ENCODE measurements at regions not wholly inside any gene's neighbourhood (a gene's known extent, or its start where the extent isn't known, plus 50 kb on each side); places are given as distances from the start of the nearest gene placed in this dataset.

DNA sequence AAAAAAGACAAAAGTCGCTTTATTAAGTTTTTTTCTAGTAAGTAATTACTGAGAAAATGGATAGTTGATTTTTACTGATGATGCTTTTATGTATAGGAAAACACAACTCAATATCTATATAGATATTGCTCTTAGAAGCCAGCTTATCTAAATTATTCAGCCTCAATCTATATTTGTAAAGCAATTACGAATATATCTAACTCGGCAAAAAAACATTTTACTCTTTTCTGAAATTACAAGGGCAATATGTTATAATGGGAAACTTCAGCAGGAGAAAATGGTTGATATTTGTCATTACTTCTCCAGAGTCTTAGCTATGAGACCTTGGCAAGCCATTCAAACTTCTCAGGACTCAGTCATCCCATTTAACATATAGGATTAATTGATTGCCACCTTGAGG is 228.5 kb downstream of the SLC7A11 start:
- no peak for TF ChIP-seq CTCF (IDR thresholded peaks at IDR 0.05; ENCODE audit: control insufficient read depth, extremely low read depth, insufficient read depth)
- no peak for DNase-seq (ENCODE audit: low read depth)
- no peak overlapping the region for H3K4me3 ChIP-seq (ENCODE audit: low read depth, low read length)

GRCh38 chr4:138010639-138011038 is 231.5 kb downstream of the SLC7A11 start:
- TF ChIP-seq CTCF (IDR thresholded peaks at IDR 0.05; ENCODE audit: control insufficient read depth, extremely low read depth, insufficient read depth): no peak
- no peak overlapping the region for H3K4me3 ChIP-seq (ENCODE audit: low read depth, low read length)
- DNase-seq (ENCODE audit: low read depth): no peak

DNA sequence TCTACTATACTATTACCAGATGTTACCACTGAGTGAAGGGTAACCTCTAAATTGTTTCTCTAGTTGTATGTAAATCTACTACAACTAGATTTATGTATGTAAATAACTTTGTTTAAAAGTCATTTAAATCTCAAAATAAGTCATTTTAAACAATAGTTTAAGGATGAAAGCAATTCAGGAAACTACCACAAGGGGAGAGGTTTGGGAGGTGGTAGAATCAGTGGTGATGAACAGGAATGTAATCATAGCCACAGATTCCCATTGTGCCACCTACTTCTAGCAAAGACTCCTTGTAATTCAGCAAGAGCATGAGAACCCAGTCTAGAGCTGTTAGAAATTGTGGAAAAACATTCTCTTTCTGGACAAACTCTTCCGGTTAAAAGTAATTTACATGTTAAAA is 234.6 kb downstream of the SLC7A11 start:
- no peak for DNase-seq (ENCODE audit: low read depth)
- no peak overlapping the region for H3K4me3 ChIP-seq (ENCODE audit: low read depth, low read length)
- no peak for TF ChIP-seq CTCF (IDR thresholded peaks at IDR 0.05; ENCODE audit: control insufficient read depth, extremely low read depth, insufficient read depth)

DNA sequence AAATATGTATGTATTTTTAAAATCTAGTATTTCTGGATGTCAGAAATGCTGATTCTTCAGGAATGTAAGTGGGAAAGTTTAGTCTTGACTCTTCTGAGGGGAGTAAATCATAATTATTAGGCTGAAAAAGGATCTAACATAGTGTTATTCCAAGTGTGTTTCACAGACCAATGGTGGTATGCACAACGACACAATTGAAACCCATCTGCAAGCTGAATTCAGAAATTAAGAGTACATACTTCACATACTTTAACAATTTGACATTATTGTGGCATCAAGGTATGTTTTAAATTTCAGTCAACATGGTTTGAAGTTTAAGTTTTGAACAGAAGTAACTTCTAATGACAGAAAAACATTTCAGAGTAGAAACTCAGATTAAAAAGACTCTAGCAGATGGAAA is 236.7 kb downstream of the SLC7A11 start:
- TF ChIP-seq CTCF (IDR thresholded peaks at IDR 0.05; ENCODE audit: control insufficient read depth, extremely low read depth, insufficient read depth): no peak
- DNase-seq (ENCODE audit: low read depth): no peak
- H3K4me3 ChIP-seq (ENCODE audit: low read depth, low read length): no peak overlapping the region

GRCh38 chr4:138003248-138003647 is 238.9 kb downstream of the SLC7A11 start:
- no peak for DNase-seq (ENCODE audit: low read depth)
- no peak overlapping the region for H3K4me3 ChIP-seq (ENCODE audit: low read depth, low read length)
- TF ChIP-seq CTCF (IDR thresholded peaks at IDR 0.05; ENCODE audit: control insufficient read depth, extremely low read depth, insufficient read depth): no peak

- no peak for TF ChIP-seq CTCF (IDR thresholded peaks at IDR 0.05; ENCODE audit: control insufficient read depth, extremely low read depth, insufficient read depth)
- DNase-seq (ENCODE audit: low read depth): no peak
- no peak overlapping the region for H3K4me3 ChIP-seq (ENCODE audit: low read depth, low read length)
These were observed 243.3 kb downstream of the SLC7A11 start for GRCh38 chr4:137998666-137999429.

DNA sequence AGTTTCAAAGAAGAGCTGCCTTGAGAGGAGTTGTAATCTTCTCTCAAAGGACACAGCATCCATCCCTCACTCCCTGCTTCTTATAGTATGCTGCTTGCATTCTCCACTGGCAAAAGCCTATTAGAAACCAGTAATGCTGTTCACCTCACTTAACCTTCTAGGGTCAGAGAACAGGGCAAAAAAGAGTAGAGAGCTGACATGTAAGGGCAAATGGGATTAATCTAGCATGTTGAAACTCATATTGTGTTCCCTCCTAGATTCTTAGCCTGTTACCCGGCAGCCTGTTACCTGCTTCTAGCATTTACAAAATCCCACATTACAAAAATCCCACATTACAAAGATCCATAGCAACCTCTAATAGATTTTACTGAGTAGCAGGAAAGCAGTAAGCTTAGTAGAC is 244.7 kb downstream of the SLC7A11 start:
- TF ChIP-seq CTCF (IDR thresholded peaks at IDR 0.05; ENCODE audit: control insufficient read depth, extremely low read depth, insufficient read depth): no peak
- H3K4me3 ChIP-seq (ENCODE audit: low read depth, low read length): no peak overlapping the region
- DNase-seq (ENCODE audit: low read depth): no peak
